WERI-Rb-1 (cell line): ENCODE measurements at regions not wholly inside any gene's neighbourhood (a gene's known extent, or its start where the extent isn't known, plus 50 kb on each side); places are given as distances from the start of the nearest gene placed in this dataset.
"Not testable (repeated sequence)": the region's sequence is repeated elsewhere in the genome, so short reads cannot be mapped to it uniquely, and the experiment has no call there.

ENCODE experiments used
- DNase-seq: peaks from one replicate; pipeline ENCODE4 v3.0.0-alpha.2; 2020
- H3K27ac ChIP-seq: fragments of 250-450 bp; sonication (Bioruptor Pico); 2 replicates; pipeline ENCODE4 v1.5.1; 2020; ENCODE audit warnings: mild to moderate bottlenecking, moderate library complexity
- H3K27me3 ChIP-seq: fragments of 250-450 bp; sonication (Bioruptor Pico); 2 replicates; pipeline ENCODE4 v1.5.1; 2021; ENCODE audit warnings: mild to moderate bottlenecking, low read depth, moderate library complexity; ENCODE audit not compliant: insufficient read depth, severe bottlenecking
- H3K36me3 ChIP-seq: fragments of 250-450 bp; sonication (Bioruptor Pico); 2 replicates; pipeline ENCODE4 v1.5.1; 2020; ENCODE audit warnings: mild to moderate bottlenecking, moderate library complexity
- H3K4me3 ChIP-seq: 2 replicates; pipeline ENCODE4 v1.5.1; 2011; ENCODE audit warnings: low read depth, mild to moderate bottlenecking, control low read depth, low read length
- H3K9me3 ChIP-seq: fragments of 250-450 bp; sonication (Bioruptor Pico); 2 replicates; pipeline ENCODE4 v1.5.1; 2021; ENCODE audit warnings: mild to moderate bottlenecking, moderate library complexity; ENCODE audit not compliant: severe bottlenecking
- CTCF ChIP-seq: IDR thresholded peaks from 2 replicates; pipeline ENCODE4 v1.5.1; 2011; ENCODE audit warnings: low read depth, mild to moderate bottlenecking, control low read depth, inconsistent platforms, low read length

GRCh38 chr5:101721543-101721942 lies 574.5 kb downstream of the SLCO4C1 start:
- TF ChIP-seq CTCF = no peak
- Histone ChIP-seq H3K36me3 (no peaks in the 10 kb centered on the region), H3K27ac (no peak overlapping the region), H3K4me3 (no peak overlapping the region), H3K27me3 (no peaks in the 10 kb centered on the region), H3K9me3 (no peaks in the 10 kb centered on the region)
- no peak for DNase-seq

- H3K4me3 ChIP-seq = no peak overlapping the region
- no peaks in the 10 kb centered on the region for H3K9me3 ChIP-seq
- H3K27ac ChIP-seq = no peak overlapping the region
Observed at GRCh38 chr5:101720033-101720432, 576.1 kb downstream of the SLCO4C1 start.

DNA sequence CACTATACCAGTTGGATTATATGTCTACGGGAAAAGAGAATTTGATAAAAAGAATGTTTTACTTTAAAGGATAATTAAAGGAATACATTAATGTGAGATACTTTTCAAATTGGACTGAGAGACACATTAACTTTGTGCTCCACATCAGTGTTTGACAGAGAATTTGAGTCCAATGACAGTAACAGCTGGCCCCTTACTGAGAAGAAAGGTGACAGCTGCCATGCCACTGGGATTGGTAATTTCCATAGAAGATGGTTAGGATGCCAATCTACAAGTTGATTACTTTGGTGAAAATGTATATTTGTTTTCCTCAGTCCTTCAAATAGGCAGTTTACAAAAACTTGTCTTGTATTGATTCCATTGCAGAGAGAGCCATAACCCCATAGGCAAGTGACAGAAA lies 578.4 kb downstream of the SLCO4C1 start:
- H3K4me3 ChIP-seq = no peak overlapping the region
- no peak overlapping the region for H3K27ac ChIP-seq
- H3K27me3 ChIP-seq = no peaks in the 10 kb centered on the region
- no peak for TF ChIP-seq CTCF
- no peak for DNase-seq
- H3K36me3 ChIP-seq = no peaks in the 10 kb centered on the region
- H3K9me3 ChIP-seq = no peaks in the 10 kb centered on the region

More at GRCh38 chr5:101720033-101720432, 576.1 kb downstream of the SLCO4C1 start:
- H3K36me3 ChIP-seq = no peaks in the 10 kb centered on the region
- no peaks in the 10 kb centered on the region for H3K27me3 ChIP-seq
- no peak for DNase-seq
- TF ChIP-seq CTCF = no peak

- H3K9me3 ChIP-seq = no peaks in the 10 kb centered on the region
- H3K27ac ChIP-seq = no peak overlapping the region
- H3K27me3 ChIP-seq = no peaks in the 10 kb centered on the region
- no peak for TF ChIP-seq CTCF
- no peak for DNase-seq
- H3K4me3 ChIP-seq = no peak overlapping the region
- H3K36me3 ChIP-seq = no peaks in the 10 kb centered on the region
Observed at GRCh38 chr5:101716941-101717340, 579.1 kb downstream of the SLCO4C1 start.

DNA sequence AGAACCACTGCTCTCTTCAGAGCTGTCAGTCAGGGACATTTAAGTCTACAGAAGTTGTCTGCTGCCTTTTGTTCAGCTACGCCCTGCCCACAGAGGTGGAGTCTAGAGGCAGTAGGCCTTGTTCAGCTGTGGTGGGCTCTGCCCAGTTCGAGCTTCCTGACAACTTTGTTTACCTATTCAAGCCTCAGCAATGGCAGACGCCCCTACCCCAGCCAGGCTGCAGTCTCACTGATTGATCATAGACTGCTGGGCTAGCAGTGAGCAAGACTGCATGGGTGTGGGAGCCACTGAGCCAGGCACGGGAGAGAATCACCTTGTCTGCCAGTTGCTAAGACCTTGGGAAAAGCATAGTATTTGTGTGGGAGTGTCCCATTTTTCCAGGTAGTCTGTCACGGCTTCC lies 580.3 kb downstream of the SLCO4C1 start:
- not testable (repeated sequence) for H3K27ac ChIP-seq, H3K27me3 ChIP-seq, H3K36me3 ChIP-seq, H3K4me3 ChIP-seq, DNase-seq, H3K9me3 ChIP-seq

GRCh38 chr5:101689306-101689705 lies 606.8 kb downstream of the SLCO4C1 start:
- no peaks in the 10 kb centered on the region for H3K27me3 ChIP-seq
- H3K9me3 ChIP-seq = no peaks in the 10 kb centered on the region
- no peaks in the 10 kb centered on the region for H3K36me3 ChIP-seq
- TF ChIP-seq CTCF = no peak
- DNase-seq = no peak
- H3K27ac ChIP-seq = no peak overlapping the region
- no peak overlapping the region for H3K4me3 ChIP-seq

DNA sequence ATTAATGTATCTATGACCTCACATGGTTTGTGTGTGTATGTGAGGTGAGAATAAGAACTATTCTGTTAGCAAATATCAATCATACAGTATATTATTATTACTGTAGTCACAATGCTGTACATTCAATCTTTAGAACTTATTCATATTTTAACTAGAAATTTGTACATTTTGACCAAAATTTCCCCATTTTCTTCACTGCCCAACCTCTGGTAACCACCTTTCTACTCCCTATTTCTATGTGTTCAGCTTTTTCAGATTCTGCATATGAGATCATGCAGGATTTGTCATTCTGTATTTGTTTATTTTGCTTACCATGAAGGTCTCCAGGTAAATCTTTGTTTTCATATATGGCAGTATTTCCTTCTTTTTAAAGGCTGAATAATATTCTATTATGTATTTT lies 607.9 kb downstream of the SLCO4C1 start:
- no peak for TF ChIP-seq CTCF
- H3K36me3 ChIP-seq = no peaks in the 10 kb centered on the region
- no peak overlapping the region for H3K27ac ChIP-seq
- no peaks in the 10 kb centered on the region for H3K27me3 ChIP-seq
- H3K9me3 ChIP-seq = no peaks in the 10 kb centered on the region
- no peak for DNase-seq
- H3K4me3 ChIP-seq = no peak overlapping the region
